T-cell (primary cell): ENCODE measurements at regions not wholly inside any gene's neighbourhood (a gene's known extent, or its start where the extent isn't known, plus 50 kb on each side); places are given as distances from the start of the nearest gene placed in this dataset.

Source experiments
- ATAC-seq, 4 experiments: fragments of 200-7000 bp in 3 of 4; fragments of 150-1000 bp in 1 of 4; cut with Tn5 transposase; replicated peaks in 1 of 4; 1 replicate in 3 of 4; 2 replicates in 1 of 4; pipeline ENCODE4 v1.10.0; 2021; ENCODE audit warnings: moderate library complexity in 3 of 4, mild to moderate bottlenecking in 2 of 4, moderate number of reproducible peaks in 1 of 4
- CTCF ChIA-PET, 2 donors: fragments of 300-600 bp; sonication (Branson Sonifier 250); formaldehyde crosslinking; loops; one replicate each; lab custom pipeline; 2022; ENCODE audit warnings: antibody characterized with exemption in 2 of 2; lab: Charles Lee
- POLR2A ChIA-PET, 2 donors: fragments of 300-600 bp; sonication (Branson Sonifier 250); formaldehyde crosslinking; loops; one replicate each; lab custom pipeline; 2022; ENCODE audit warnings: antibody characterized with exemption in 2 of 2; lab: Charles Lee
- DNase-seq, 35 experiments: peaks; one replicate each; pipeline versions ENCODE4 v3.0.0 to v3.0.0-alpha.2; 2013 to 2023
- H3K27ac ChIP-seq: one replicate; pipeline ENCODE4 v1.5.1; 2013; ENCODE audit warnings: low read length
- H3K27me3 ChIP-seq, 2 experiments: replicated peaks in 1 of 2; 1 replicate in 1 of 2; 2 replicates in 1 of 2; pipeline versions ENCODE4 v1.6.1 to v1.7.0; 2013; ENCODE audit warnings: low read length in 1 of 2, mixed read lengths in 1 of 2; ENCODE audit not compliant: control insufficient read depth in 2 of 2, insufficient read depth in 2 of 2; ENCODE audit errors: extremely low read depth in 1 of 2
- H3K36me3 ChIP-seq, 2 donors: 1 replicate in 1 of 2; 2 replicates in 1 of 2; pipeline versions ENCODE4 v1.6.1 to v1.7.0; 2013; ENCODE audit warnings: low read length in 1 of 2; ENCODE audit not compliant: control insufficient read depth in 2 of 2, insufficient read depth in 1 of 2; ENCODE audit errors: extremely low read depth in 1 of 2
- H3K4me1 ChIP-seq, 2 experiments: 1 replicate in 1 of 2; 2 replicates in 1 of 2; pipeline versions ENCODE4 v1.6.1 to v1.7.0; 2013; ENCODE audit warnings: low read length in 2 of 2, mixed read lengths in 1 of 2; ENCODE audit not compliant: insufficient read depth in 2 of 2, control insufficient read depth in 1 of 2; ENCODE audit errors: extremely low read depth in 1 of 2
- H3K4me3 ChIP-seq, 2 donors: 1 replicate in 1 of 2; 2 replicates in 1 of 2; pipeline versions ENCODE4 v1.5.1 to v1.7.0; 2013; ENCODE audit warnings: mild to moderate bottlenecking in 2 of 2, low read length in 1 of 2, moderate library complexity in 1 of 2; ENCODE audit not compliant: control insufficient read depth in 1 of 2; ENCODE audit errors: extremely low read depth in 1 of 2
- H3K9me3 ChIP-seq: 2 replicates; pipeline ENCODE4 v1.7.0; 2013
- H3K27ac Mint-ChIP-seq, 2 donors: one replicate each; pipeline ENCODE4 v1.8.0; 2020 to 2021; ENCODE audit warnings: mild to moderate bottlenecking in 2 of 2, mixed read lengths in 2 of 2
- H3K27me3 Mint-ChIP-seq, 2 donors: one replicate each; pipeline ENCODE4 v1.8.0; 2021 to 2022; ENCODE audit warnings: mixed read lengths in 2 of 2
- H3K36me3 Mint-ChIP-seq: one replicate; pipeline ENCODE4 v1.8.0; 2021; ENCODE audit warnings: mixed read lengths
- H3K4me1 Mint-ChIP-seq, 3 donors: one replicate each; pipeline ENCODE4 v1.8.0; 2020 to 2022; ENCODE audit warnings: mixed read lengths in 3 of 3, mild to moderate bottlenecking in 1 of 3
- H3K4me3 Mint-ChIP-seq, 3 donors: one replicate each; pipeline ENCODE4 v1.8.0; 2020 to 2022; ENCODE audit warnings: mild to moderate bottlenecking in 3 of 3, mixed read lengths in 3 of 3, moderate library complexity in 3 of 3
- H3K9me3 Mint-ChIP-seq, 3 donors: one replicate each; pipeline ENCODE4 v1.8.0; 2020 to 2022; ENCODE audit warnings: mixed read lengths in 3 of 3
- WGBS: methylation state at CpG from one replicate; pipeline ENCODE4 v1.1.5; 2013; ENCODE audit warnings: missing lambda C conversion rate; ENCODE audit not compliant: insufficient coverage; 5-methylcytosine and 5-hydroxymethylcytosine counted together

DNA sequence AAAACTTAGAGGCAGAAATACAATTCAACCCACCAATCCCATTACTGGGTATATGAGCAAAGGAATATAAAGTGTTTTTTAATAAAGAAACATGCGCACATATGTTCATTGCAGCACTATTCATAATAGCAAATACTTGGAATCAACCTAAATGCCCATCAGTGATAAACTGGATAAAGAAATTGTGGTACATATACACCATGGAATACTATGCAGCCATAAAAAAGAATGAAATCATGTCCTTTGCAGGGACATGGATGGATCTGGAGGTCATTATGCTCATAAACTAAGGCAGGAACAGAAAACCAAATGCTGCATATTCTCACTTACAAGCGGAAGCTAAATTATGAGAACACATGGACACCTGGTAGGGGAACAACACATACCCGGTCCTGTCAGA is 807.7 kb upstream of the INTU start:
- H3K36me3 ChIP-seq: no peaks in the 10 kb centered on the region
- no peaks in the 10 kb centered on the region for H3K4me1 ChIP-seq
- no peak overlapping the region for H3K4me3 ChIP-seq
- H3K27ac ChIP-seq: no peak overlapping the region
- no peaks in the 10 kb centered on the region for H3K27me3 Mint-ChIP-seq
- ChIA-PET CTCF (no interaction called here), POLR2A (no interaction called here)
- peaks cover 3% of the 10 kb centered on the region for H3K9me3 ChIP-seq
- no peak overlapping the region for H3K27ac Mint-ChIP-seq
- no peaks in the 10 kb centered on the region for H3K27me3 ChIP-seq
- WGBS: no CpG with 5 or more reads among the region's 3 CpGs
- H3K4me3 Mint-ChIP-seq: no peak overlapping the region
- H3K36me3 Mint-ChIP-seq: no peaks in the 10 kb centered on the region
- H3K4me1 Mint-ChIP-seq: no peaks in the 10 kb centered on the region
- peaks cover 4 to 13% (median 5%) of the 10 kb centered on the region in 3 donors for H3K9me3 Mint-ChIP-seq
- DNase-seq: no peak
- no peak for ATAC-seq

DNA sequence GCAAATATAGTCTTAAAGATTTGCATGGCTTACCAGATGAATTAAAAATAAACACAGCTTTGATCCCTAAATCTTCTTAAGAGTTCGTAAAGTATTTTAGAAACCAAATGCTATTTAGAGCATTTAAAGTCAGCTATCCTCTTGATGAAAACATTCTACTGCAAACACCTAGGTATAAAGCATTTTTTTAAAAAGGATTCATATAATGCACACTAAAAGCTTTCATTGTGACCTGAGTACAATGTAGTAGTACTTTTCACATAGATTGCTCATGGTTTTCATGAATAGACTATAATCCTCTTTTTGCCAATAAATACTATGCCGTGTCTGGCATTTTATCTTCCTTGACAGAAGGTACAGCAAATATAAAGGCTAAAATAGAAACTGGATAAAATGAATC is 805.1 kb upstream of the INTU start:
- H3K27ac ChIP-seq: no peak overlapping the region
- no peaks in the 10 kb centered on the region for H3K36me3 ChIP-seq
- Mint-ChIP-seq H3K27me3 (no peaks in the 10 kb centered on the region), H3K36me3 (no peaks in the 10 kb centered on the region), H3K9me3 (peaks cover 3 to 27% (median 6%) of the 10 kb centered on the region in 3 donors), H3K27ac (no peak overlapping the region), H3K4me3 (no peak overlapping the region), H3K4me1 (no peaks in the 10 kb centered on the region)
- no peaks in the 10 kb centered on the region for H3K9me3 ChIP-seq
- H3K4me1 ChIP-seq: no peaks in the 10 kb centered on the region
- CTCF ChIA-PET: no interaction called here
- DNase-seq (no peak), ATAC-seq (no peak)
- H3K4me3 ChIP-seq: no peak overlapping the region
- no peaks in the 10 kb centered on the region for H3K27me3 ChIP-seq
- POLR2A ChIA-PET: interaction anchor here in 1 of 2 donors (0.6 kb wide), 1 partner anchor 21 kb away, joined by 3 read pairs; no protein-coding TSS in a partner anchor
- WGBS: no CpG with 5 or more reads among the region's 2 CpGs

DNA sequence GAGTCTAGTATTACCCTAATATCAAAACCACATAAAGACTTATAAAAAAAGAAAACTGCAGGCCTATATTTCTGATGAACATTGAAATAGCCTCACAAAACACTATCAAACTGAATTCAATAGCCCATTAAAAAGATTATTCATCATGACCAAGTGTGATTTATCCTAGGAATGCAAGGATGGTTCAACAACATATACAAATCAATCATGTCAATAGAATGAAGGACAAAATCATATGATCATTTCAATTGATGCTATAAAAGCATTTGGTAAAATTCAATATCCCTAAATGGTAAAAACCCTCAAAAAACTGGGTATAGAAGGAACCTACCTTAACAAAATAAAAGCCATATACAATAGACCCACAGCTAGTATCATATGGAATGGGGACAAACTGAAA is 797.9 kb upstream of the INTU start:
- H3K4me3 ChIP-seq: no peak overlapping the region
- no peak for DNase-seq
- ATAC-seq: no peak
- H3K4me1 ChIP-seq: no peaks in the 10 kb centered on the region
- Mint-ChIP-seq H3K27me3 (no peaks in the 10 kb centered on the region), H3K4me3 (no peak overlapping the region), H3K27ac (no peak overlapping the region), H3K36me3 (no peaks in the 10 kb centered on the region), H3K4me1 (no peaks in the 10 kb centered on the region), H3K9me3 (peaks cover 24 to 52% (median 29%) of the 10 kb centered on the region in 3 donors)
- H3K9me3 ChIP-seq: no peaks in the 10 kb centered on the region
- H3K36me3 ChIP-seq: no peaks in the 10 kb centered on the region
- H3K27ac ChIP-seq: no peak overlapping the region
- ChIA-PET POLR2A (no interaction called here), CTCF (no interaction called here)
- H3K27me3 ChIP-seq: no peaks in the 10 kb centered on the region

DNA sequence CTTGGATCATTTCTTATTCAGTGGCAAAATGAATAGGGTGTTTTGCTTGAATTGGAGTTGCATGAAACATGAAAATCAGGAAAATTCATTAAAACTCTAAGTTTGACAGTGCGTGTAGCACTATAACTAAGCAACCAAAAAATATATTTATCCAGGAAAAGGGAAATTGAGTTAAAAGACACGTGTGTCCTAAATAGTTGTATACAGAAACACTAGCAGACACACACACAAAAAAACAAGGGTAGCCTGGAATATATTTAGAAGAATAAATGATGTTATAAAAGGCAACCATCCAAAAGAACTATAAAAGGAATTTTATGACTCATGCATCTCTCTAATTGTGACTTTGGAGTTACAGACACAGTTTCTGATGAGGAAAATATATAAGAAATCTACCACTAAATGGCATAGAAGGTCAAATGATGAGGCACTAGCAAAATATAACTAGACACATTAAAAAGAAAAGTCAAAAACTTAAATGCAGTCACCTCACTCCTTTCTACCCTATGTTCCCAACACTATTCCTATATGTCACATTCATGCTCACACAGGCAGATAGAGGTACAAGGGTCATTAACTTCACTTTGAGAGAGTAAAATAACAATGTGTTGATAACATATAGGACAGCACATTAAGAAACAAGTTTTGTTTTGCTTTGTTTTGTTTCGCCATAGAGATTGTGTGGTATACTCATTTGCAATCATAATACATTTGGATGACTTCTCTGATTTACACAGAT is 793.6 kb upstream of the INTU start:
- Mint-ChIP-seq H3K36me3 (no peaks in the 10 kb centered on the region), H3K9me3 (peaks cover 18 to 34% (median 24%) of the 10 kb centered on the region in 3 donors), H3K4me1 (no peaks in the 10 kb centered on the region), H3K27me3 (no peaks in the 10 kb centered on the region), H3K27ac (no peak overlapping the region), H3K4me3 (no peak overlapping the region)
- CTCF ChIA-PET: no interaction called here
- POLR2A ChIA-PET: no interaction called here
- no peaks in the 10 kb centered on the region for H3K4me1 ChIP-seq
- no peak overlapping the region for H3K4me3 ChIP-seq
- no peaks in the 10 kb centered on the region for H3K36me3 ChIP-seq
- no CpG with 5 or more reads among the region's 3 CpGs for WGBS
- H3K9me3 ChIP-seq: no peaks in the 10 kb centered on the region
- ATAC-seq (no peak), DNase-seq (no peak)
- no peaks in the 10 kb centered on the region for H3K27me3 ChIP-seq
- no peak overlapping the region for H3K27ac ChIP-seq

DNA sequence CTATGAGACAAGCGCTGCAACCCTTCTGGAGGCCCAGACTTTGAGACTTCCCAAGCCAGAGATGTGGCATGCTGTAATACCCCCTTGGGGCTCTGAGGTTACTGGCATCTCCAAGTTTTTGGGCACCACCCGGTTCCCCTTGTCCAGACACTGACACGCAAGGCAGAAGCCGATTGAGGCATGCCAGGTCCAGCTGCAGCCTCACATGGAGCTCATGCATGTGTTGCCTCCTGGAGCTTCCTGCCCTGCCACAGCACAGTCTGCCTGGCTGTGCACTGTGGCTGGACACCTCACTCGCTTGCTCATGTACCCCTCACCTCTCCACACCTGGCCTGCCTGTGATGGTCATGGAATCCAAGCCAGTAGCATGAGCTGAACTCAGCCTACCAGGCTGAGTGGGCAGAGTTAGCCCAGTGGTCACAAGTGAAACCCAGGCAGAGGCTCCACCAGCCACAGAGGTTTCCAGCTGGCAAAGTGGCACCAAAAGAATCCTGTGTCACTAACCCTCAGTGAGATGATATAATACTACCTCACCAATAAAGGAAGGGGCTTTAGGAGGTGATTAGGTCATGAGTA is 789.2 kb upstream of the INTU start:
- Histone ChIP-seq H3K9me3 (no peaks in the 10 kb centered on the region), H3K27me3 (no peaks in the 10 kb centered on the region), H3K36me3 (no peaks in the 10 kb centered on the region), H3K4me3 (no peak overlapping the region), H3K27ac (no peak overlapping the region), H3K4me1 (no peaks in the 10 kb centered on the region)
- ChIA-PET CTCF (no interaction called here), POLR2A (no interaction called here)
- H3K27ac Mint-ChIP-seq: no peak overlapping the region
- no peak for DNase-seq
- H3K9me3 Mint-ChIP-seq: peaks cover 5 to 30% (median 10%) of the 10 kb centered on the region in 3 donors
- H3K27me3 Mint-ChIP-seq: no peaks in the 10 kb centered on the region
- ATAC-seq: no peak
- no peaks in the 10 kb centered on the region for H3K36me3 Mint-ChIP-seq
- 81% methylated on average over 5 of the region's 5 CpGs for WGBS
- no peaks in the 10 kb centered on the region for H3K4me1 Mint-ChIP-seq
- no peak overlapping the region for H3K4me3 Mint-ChIP-seq

DNA sequence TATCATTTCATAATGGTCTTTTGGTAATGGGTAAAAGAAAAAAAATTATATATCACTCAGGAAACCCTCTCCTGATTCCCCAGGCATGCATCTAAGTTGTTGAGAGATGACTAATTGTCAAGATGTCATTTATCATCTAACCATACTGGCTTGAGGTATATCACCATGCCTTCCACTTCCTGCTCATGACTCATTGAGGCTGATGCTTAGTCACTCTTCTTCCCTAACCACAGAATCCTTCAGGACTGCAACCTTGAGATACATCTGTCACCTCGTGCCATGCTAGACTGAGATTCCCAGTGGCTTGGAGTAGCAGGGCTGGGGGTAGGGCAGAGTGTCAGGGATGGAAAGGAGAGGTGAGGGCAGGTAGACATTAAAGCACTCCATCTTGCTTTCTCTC is 782.5 kb upstream of the INTU start:
- Histone ChIP-seq H3K36me3 (no peaks in the 10 kb centered on the region), H3K4me1 (no peaks in the 10 kb centered on the region), H3K9me3 (no peaks in the 10 kb centered on the region), H3K4me3 (no peak overlapping the region), H3K27ac (no peak overlapping the region), H3K27me3 (no peaks in the 10 kb centered on the region)
- Mint-ChIP-seq H3K4me1 (no peaks in the 10 kb centered on the region), H3K36me3 (no peaks in the 10 kb centered on the region), H3K27ac (no peak overlapping the region), H3K27me3 (no peaks in the 10 kb centered on the region), H3K4me3 (no peak overlapping the region), H3K9me3 (peaks cover 2 to 30% (median 9%) of the 10 kb centered on the region in 3 donors)
- CTCF ChIA-PET: no interaction called here
- no CpG with 5 or more reads among the region's 1 CpG for WGBS
- POLR2A ChIA-PET: no interaction called here
- ATAC-seq: no peak
- DNase-seq: no peak
